Activated CD4-positive, alpha-beta memory T cell treated with anti-CD3 and anti-CD28 coated beads for 36 hours (primary cell): ENCODE measurements at regions not wholly inside any gene's neighbourhood (a gene's known extent, or its start where the extent isn't known, plus 50 kb on each side); places are given as distances from the start of the nearest gene placed in this dataset.
"Not testable (repeated sequence)": the region's sequence is repeated elsewhere in the genome, so short reads cannot be mapped to it uniquely, and the experiment has no call there.

Source experiments
- CTCF ChIA-PET: fragments of 350-600 bp; sonication (Branson Sonifier 250); formaldehyde crosslinking; loops from one replicate; lab custom pipeline; 2021; ENCODE audit warnings: antibody characterized with exemption, inconsistent platforms; lab: Charles Lee
- POLR2A ChIA-PET: fragments of 350-600 bp; sonication (Branson Sonifier 250); formaldehyde crosslinking; loops from one replicate; lab custom pipeline; 2021; ENCODE audit warnings: antibody characterized with exemption; lab: Charles Lee
- DNase-seq: peaks from one replicate; pipeline ENCODE4 v3.0.0-alpha.2; 2020
- H3K27ac Mint-ChIP-seq: one replicate; pipeline ENCODE4 v1.8.0; 2021; ENCODE audit warnings: mixed read lengths
- H3K27me3 Mint-ChIP-seq: one replicate; pipeline ENCODE4 v1.8.0; 2021; ENCODE audit warnings: mixed read lengths
- H3K36me3 Mint-ChIP-seq: one replicate; pipeline ENCODE4 v1.8.0; 2021; ENCODE audit warnings: mixed read lengths
- H3K4me1 Mint-ChIP-seq: one replicate; pipeline ENCODE4 v1.8.0; 2021; ENCODE audit warnings: low read depth, mixed read lengths
- H3K4me3 Mint-ChIP-seq: one replicate; pipeline ENCODE4 v1.8.0; 2021; ENCODE audit warnings: mild to moderate bottlenecking, mixed read lengths
- H3K9me3 Mint-ChIP-seq: one replicate; pipeline ENCODE4 v1.8.0; 2021; ENCODE audit warnings: mixed read lengths
- intact Hi-C: fragments of 100-400 bp; cut with micrococcal nuclease; formaldehyde crosslinking; loops from one replicate; pipeline ENCODE4 v1.15.1; 2023

- DNase-seq: no peak
- Mint-ChIP-seq H3K4me3 (no peak overlapping the region), H3K9me3 (peaks cover 9% of the 10 kb centered on the region), H3K27me3 (no peaks in the 10 kb centered on the region), H3K27ac (no peak overlapping the region), H3K36me3 (no peaks in the 10 kb centered on the region), H3K4me1 (no peaks in the 10 kb centered on the region)
- ChIA-PET CTCF (no interaction called here), POLR2A (no interaction called here)
- intact Hi-C loops: no loop called here
Measured at GRCh38 chr7:68394131-68394530, 1204.1 kb upstream of the AUTS2 start.

GRCh38 chr7:68399991-68400590 is 1198.2 kb upstream of the AUTS2 start:
- Mint-ChIP-seq H3K4me3 (no peak overlapping the region), H3K9me3 (peaks cover 7% of the 10 kb centered on the region), H3K27me3 (no peaks in the 10 kb centered on the region), H3K36me3 (no peaks in the 10 kb centered on the region), H3K27ac (no peak overlapping the region), H3K4me1 (no peaks in the 10 kb centered on the region)
- DNase-seq: no peak
- ChIA-PET CTCF (no interaction called here), POLR2A (no interaction called here)
- intact Hi-C loops: no loop called here

GRCh38 chr7:68400783-68401182 is 1197.5 kb upstream of the AUTS2 start:
- intact Hi-C loops: no loop called here
- peaks cover 6% of the 10 kb centered on the region for H3K9me3 Mint-ChIP-seq
- H3K27me3 Mint-ChIP-seq: no peaks in the 10 kb centered on the region
- no peaks in the 10 kb centered on the region for H3K36me3 Mint-ChIP-seq
- no peak overlapping the region for H3K27ac Mint-ChIP-seq
- ChIA-PET POLR2A (no interaction called here), CTCF (no interaction called here)
- DNase-seq: no peak
- H3K4me3 Mint-ChIP-seq: no peak overlapping the region
- no peaks in the 10 kb centered on the region for H3K4me1 Mint-ChIP-seq

GRCh38 chr7:68401313-68401712 is 1197.0 kb upstream of the AUTS2 start:
- Mint-ChIP-seq H3K4me1 (no peaks in the 10 kb centered on the region), H3K9me3 (peaks cover 3% of the 10 kb centered on the region), H3K27me3 (no peaks in the 10 kb centered on the region), H3K36me3 (no peaks in the 10 kb centered on the region), H3K27ac (no peak overlapping the region), H3K4me3 (no peak overlapping the region)
- POLR2A ChIA-PET: no interaction called here
- DNase-seq: no peak
- CTCF ChIA-PET: no interaction called here
- intact Hi-C loops: no loop called here

- POLR2A ChIA-PET: no interaction called here
- Mint-ChIP-seq H3K36me3 (no peaks in the 10 kb centered on the region), H3K4me3 (no peak overlapping the region), H3K27me3 (no peaks in the 10 kb centered on the region), H3K27ac (no peak overlapping the region), H3K9me3 (peaks cover 6% of the 10 kb centered on the region), H3K4me1 (no peaks in the 10 kb centered on the region)
- intact Hi-C loops: no loop called here
- CTCF ChIA-PET: no interaction called here
- no peak for DNase-seq
Measured at GRCh38 chr7:68406480-68406879, 1191.8 kb upstream of the AUTS2 start.

- Mint-ChIP-seq H3K27ac (no peak overlapping the region), H3K27me3 (no peaks in the 10 kb centered on the region), H3K4me3 (no peak overlapping the region), H3K9me3 (peaks cover 13% of the 10 kb centered on the region), H3K36me3 (no peaks in the 10 kb centered on the region), H3K4me1 (no peaks in the 10 kb centered on the region)
- ChIA-PET POLR2A (no interaction called here), CTCF (no interaction called here)
- no peak for DNase-seq
- intact Hi-C loops: no loop called here
Measured at GRCh38 chr7:68407460-68407859, 1190.8 kb upstream of the AUTS2 start.

GRCh38 chr7:68408873-68409272 is 1189.4 kb upstream of the AUTS2 start:
- no peaks in the 10 kb centered on the region for H3K36me3 Mint-ChIP-seq
- no peak for DNase-seq
- H3K27ac Mint-ChIP-seq: no peak overlapping the region
- no peaks in the 10 kb centered on the region for H3K27me3 Mint-ChIP-seq
- ChIA-PET POLR2A (no interaction called here), CTCF (no interaction called here)
- no peaks in the 10 kb centered on the region for H3K4me1 Mint-ChIP-seq
- no peak overlapping the region for H3K4me3 Mint-ChIP-seq
- peaks cover 14% of the 10 kb centered on the region for H3K9me3 Mint-ChIP-seq
- intact Hi-C loops: no loop called here

GRCh38 chr7:68409851-68410250 is 1188.4 kb upstream of the AUTS2 start:
- Mint-ChIP-seq H3K27me3 (no peaks in the 10 kb centered on the region), H3K9me3 (peaks cover 14% of the 10 kb centered on the region), H3K4me1 (no peaks in the 10 kb centered on the region), H3K4me3 (no peak overlapping the region), H3K36me3 (no peaks in the 10 kb centered on the region), H3K27ac (no peak overlapping the region)
- no peak for DNase-seq
- intact Hi-C loops: no loop called here
- ChIA-PET CTCF (no interaction called here), POLR2A (interaction anchor here (0.6 kb wide), 1 partner anchor 1136 kb away, joined by 4 read pairs; no protein-coding TSS in a partner anchor)

- H3K27me3 Mint-ChIP-seq, H3K27ac Mint-ChIP-seq, H3K4me1 Mint-ChIP-seq, DNase-seq, POLR2A ChIA-PET, H3K4me3 Mint-ChIP-seq, CTCF ChIA-PET, H3K36me3 Mint-ChIP-seq, intact Hi-C loops: not testable (repeated sequence)
- H3K9me3 Mint-ChIP-seq: peaks cover 14% of the 10 kb centered on the region
Measured at GRCh38 chr7:68410693-68411092, 1187.6 kb upstream of the AUTS2 start.

GRCh38 chr7:68411742-68412141 is 1186.5 kb upstream of the AUTS2 start:
- no peaks in the 10 kb centered on the region for H3K4me1 Mint-ChIP-seq
- no peaks in the 10 kb centered on the region for H3K36me3 Mint-ChIP-seq
- intact Hi-C loops: no loop called here
- no peak overlapping the region for H3K27ac Mint-ChIP-seq
- H3K27me3 Mint-ChIP-seq: no peaks in the 10 kb centered on the region
- peaks cover 14% of the 10 kb centered on the region for H3K9me3 Mint-ChIP-seq
- ChIA-PET POLR2A (no interaction called here), CTCF (interaction anchor here (0.6 kb wide), 1 partner anchor 467 kb away, joined by 7 read pairs; no protein-coding TSS in a partner anchor)
- no peak for DNase-seq
- H3K4me3 Mint-ChIP-seq: no peak overlapping the region

- intact Hi-C loops: no loop called here
- Mint-ChIP-seq H3K4me3 (no peak overlapping the region), H3K4me1 (no peaks in the 10 kb centered on the region), H3K9me3 (peaks cover 23% of the 10 kb centered on the region), H3K27me3 (no peaks in the 10 kb centered on the region), H3K36me3 (no peaks in the 10 kb centered on the region), H3K27ac (no peak overlapping the region)
- ChIA-PET CTCF (no interaction called here), POLR2A (no interaction called here)
- DNase-seq: no peak
Measured at GRCh38 chr7:68414631-68415425, 1183.4 kb upstream of the AUTS2 start.

- H3K27me3 Mint-ChIP-seq: no peaks in the 10 kb centered on the region
- H3K4me3 Mint-ChIP-seq: no peak overlapping the region
- intact Hi-C loops: no loop called here
- peaks cover 23% of the 10 kb centered on the region for H3K9me3 Mint-ChIP-seq
- H3K4me1 Mint-ChIP-seq: no peaks in the 10 kb centered on the region
- DNase-seq: no peak
- ChIA-PET POLR2A (no interaction called here), CTCF (no interaction called here)
- no peaks in the 10 kb centered on the region for H3K36me3 Mint-ChIP-seq
- no peak overlapping the region for H3K27ac Mint-ChIP-seq
Measured at GRCh38 chr7:68417002-68417401, 1181.3 kb upstream of the AUTS2 start.

- intact Hi-C loops: no loop called here
- no peak overlapping the region for H3K4me3 Mint-ChIP-seq
- no peaks in the 10 kb centered on the region for H3K4me1 Mint-ChIP-seq
- no peaks in the 10 kb centered on the region for H3K27me3 Mint-ChIP-seq
- POLR2A ChIA-PET: no interaction called here
- H3K9me3 Mint-ChIP-seq: peaks cover 18% of the 10 kb centered on the region
- no peak for DNase-seq
- no peak overlapping the region for H3K27ac Mint-ChIP-seq
- no peaks in the 10 kb centered on the region for H3K36me3 Mint-ChIP-seq
- CTCF ChIA-PET: no interaction called here
Measured at GRCh38 chr7:68417659-68418058, 1180.6 kb upstream of the AUTS2 start.
